Mesenchymal stem cell (in vitro differentiated cells and primary cell): ENCODE measurements at regions not wholly inside any gene's neighbourhood (a gene's known extent, or its start where the extent isn't known, plus 50 kb on each side); places are given as distances from the start of the nearest gene placed in this dataset.

ENCODE experiments used
- DNase-seq: peaks from one replicate; pipeline ENCODE4 v3.0.0-alpha.2; 2013
- H2AFZ ChIP-seq: one replicate; pipeline ENCODE4 v1.6.1; 2013; ENCODE audit warnings: low read depth, mild to moderate bottlenecking, control low read depth, inconsistent platforms, low read length, moderate library complexity
- H2AK5ac ChIP-seq: 2 replicates; pipeline ENCODE4 v1.6.1; 2013; ENCODE audit warnings: low read length, moderate library complexity, mild to moderate bottlenecking, inconsistent platforms; ENCODE audit not compliant: severe bottlenecking
- H2BK120ac ChIP-seq: one replicate; pipeline ENCODE4 v1.6.1; 2013; ENCODE audit warnings: low read depth, mild to moderate bottlenecking, inconsistent platforms, low read length, moderate library complexity
- H2BK12ac ChIP-seq, 2 experiments: one replicate each; pipeline ENCODE4 v1.6.1; 2013; ENCODE audit warnings: inconsistent platforms in 2 of 2, low read length in 2 of 2, mild to moderate bottlenecking in 2 of 2, moderate library complexity in 2 of 2, control low read depth in 1 of 2
- H2BK15ac ChIP-seq: one replicate; pipeline ENCODE4 v1.6.1; 2013; ENCODE audit warnings: mild to moderate bottlenecking, low read depth, inconsistent platforms; ENCODE audit not compliant: poor library complexity, severe bottlenecking
- H2BK5ac ChIP-seq: 2 replicates; pipeline ENCODE4 v1.6.1; 2013; ENCODE audit warnings: low read depth, mild to moderate bottlenecking, low read length, control low read depth, inconsistent platforms; ENCODE audit not compliant: poor library complexity, severe bottlenecking
- H3K14ac ChIP-seq, 2 experiments: one replicate each; pipeline ENCODE4 v1.6.1; 2013; ENCODE audit warnings: inconsistent platforms in 2 of 2, low read length in 2 of 2, control low read depth in 1 of 2, mild to moderate bottlenecking in 1 of 2, moderate library complexity in 1 of 2
- H3K18ac ChIP-seq, 2 experiments: one replicate each; pipeline ENCODE4 v1.6.1; 2013; ENCODE audit warnings: inconsistent platforms in 2 of 2, low read length in 2 of 2, control low read depth in 1 of 2, low read depth in 1 of 2, mild to moderate bottlenecking in 1 of 2
- H3K23ac ChIP-seq, 2 experiments: one replicate each; pipeline ENCODE4 v1.6.1; 2013; ENCODE audit warnings: inconsistent platforms in 2 of 2, low read length in 2 of 2, mild to moderate bottlenecking in 2 of 2, moderate library complexity in 2 of 2, control low read depth in 1 of 2
- H3K27ac ChIP-seq: 2 replicates; pipeline ENCODE4 v1.5.1; 2013; ENCODE audit warnings: mild to moderate bottlenecking, moderate library complexity, low read length, control low read depth, inconsistent platforms; ENCODE audit not compliant: poor library complexity, severe bottlenecking
- H3K27me3 ChIP-seq, 2 experiments: 2 replicates each; pipeline versions ENCODE4 v1.6.1 to v1.7.0; 2013; ENCODE audit warnings: low read length in 2 of 2, mild to moderate bottlenecking in 2 of 2, moderate library complexity in 2 of 2, control low read depth in 1 of 2, inconsistent platforms in 1 of 2; ENCODE audit not compliant: control insufficient read depth in 1 of 2, insufficient read depth in 1 of 2
- H3K36me3 ChIP-seq, 2 experiments: 2 replicates each; pipeline versions ENCODE4 v1.6.1 to v1.7.0; 2013; ENCODE audit warnings: low read length in 2 of 2, control low read depth in 1 of 2, inconsistent platforms in 1 of 2, low read depth in 1 of 2, mild to moderate bottlenecking in 1 of 2; ENCODE audit not compliant: insufficient read depth in 2 of 2, control insufficient read depth in 1 of 2
- H3K4ac ChIP-seq, 2 experiments: one replicate each; pipeline ENCODE4 v1.6.1; 2013; ENCODE audit warnings: inconsistent platforms in 2 of 2, low read length in 2 of 2, mild to moderate bottlenecking in 2 of 2, moderate library complexity in 2 of 2, control low read depth in 1 of 2, low read depth in 1 of 2
- H3K4me1 ChIP-seq: 2 replicates; pipeline ENCODE4 v1.6.1; 2013; ENCODE audit warnings: low read depth, low read length, control low read depth; ENCODE audit not compliant: control insufficient read depth, insufficient read depth
- H3K4me2 ChIP-seq: 2 replicates; pipeline ENCODE4 v1.6.1; 2013; ENCODE audit warnings: low read length, mild to moderate bottlenecking, inconsistent platforms; ENCODE audit not compliant: poor library complexity, severe bottlenecking
- H3K4me3 ChIP-seq, 2 experiments: 2 replicates each; pipeline versions ENCODE4 v1.5.1 to v1.7.0; 2013; ENCODE audit warnings: low read length in 2 of 2, mild to moderate bottlenecking in 2 of 2, control low read depth in 1 of 2, low read depth in 1 of 2; ENCODE audit not compliant: insufficient read depth in 1 of 2
- H3K79me1 ChIP-seq: replicated peaks from 2 replicates; pipeline ENCODE4 v1.6.1; 2013; ENCODE audit warnings: mild to moderate bottlenecking, control low read depth, low read length, inconsistent platforms; ENCODE audit not compliant: poor library complexity, severe bottlenecking
- H3K9ac ChIP-seq: 2 replicates; pipeline ENCODE4 v1.7.0; 2013; ENCODE audit warnings: mild to moderate bottlenecking, low read length, moderate library complexity
- H3K9me3 ChIP-seq: 2 replicates; pipeline ENCODE4 v1.7.0; 2013; ENCODE audit warnings: mild to moderate bottlenecking, low read length; ENCODE audit not compliant: control insufficient read depth
- H4K8ac ChIP-seq: one replicate; pipeline ENCODE4 v1.6.1; 2013; ENCODE audit warnings: inconsistent platforms, mild to moderate bottlenecking, low read length, moderate library complexity
- H4K91ac ChIP-seq: one replicate; pipeline ENCODE4 v1.6.1; 2013; ENCODE audit warnings: mild to moderate bottlenecking, low read length, inconsistent platforms
- WGBS: methylation state at CpG from one replicate; pipeline ENCODE4 v1.1.7; 2013; ENCODE audit warnings: mixed read lengths; 5-methylcytosine and 5-hydroxymethylcytosine counted together

DNA sequence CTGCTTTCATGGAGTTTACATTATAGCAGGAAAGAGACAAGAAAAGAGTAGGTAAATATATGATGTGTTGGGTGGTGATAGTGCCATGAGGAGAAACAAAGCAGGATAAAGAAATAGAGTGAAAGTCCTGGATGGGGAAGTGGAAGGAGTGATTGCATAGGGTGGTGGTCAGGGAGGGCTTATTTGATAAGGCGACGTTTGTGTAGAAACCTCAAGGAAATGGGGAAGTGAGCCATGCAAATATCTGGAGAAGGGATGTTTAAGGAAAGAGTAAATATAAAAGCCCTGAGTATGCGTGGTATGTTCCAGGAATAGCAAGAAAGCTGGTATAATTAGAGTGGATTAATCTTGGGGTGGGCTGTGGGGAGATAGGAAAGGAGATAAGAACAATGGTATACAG lies 134.7 kb upstream of the SV2C start:
- H3K4me2 ChIP-seq = no peak overlapping the region
- WGBS = 63% methylated on average over 3 of the region's 3 CpGs
- no peaks in the 10 kb centered on the region for H3K36me3 ChIP-seq
- DNase-seq = no peak
- no peaks in the 10 kb centered on the region for H3K9me3 ChIP-seq
- no peak overlapping the region for H4K8ac ChIP-seq
- H4K91ac ChIP-seq = no peak overlapping the region
- no peak overlapping the region for H2AK5ac ChIP-seq
- no peak overlapping the region for H3K4ac ChIP-seq
- no peaks in the 10 kb centered on the region for H3K4me1 ChIP-seq
- no peak overlapping the region for H2BK15ac ChIP-seq
- no peak overlapping the region for H3K4me3 ChIP-seq
- no peak overlapping the region for H2BK5ac ChIP-seq
- H3K23ac ChIP-seq = no peak overlapping the region
- no peaks in the 10 kb centered on the region for H3K79me1 ChIP-seq
- no peak overlapping the region for H3K18ac ChIP-seq
- H3K9ac ChIP-seq = no peak overlapping the region
- H3K27ac ChIP-seq = no peak overlapping the region
- H3K27me3 ChIP-seq = peaks cover 0 to 10% of the 10 kb centered on the region in 2 experiments
- H2BK120ac ChIP-seq = peak overlapping the region; percentile 19
- no peak overlapping the region for H2AFZ ChIP-seq
- H2BK12ac ChIP-seq = no peak overlapping the region
- no peak overlapping the region for H3K14ac ChIP-seq

DNA sequence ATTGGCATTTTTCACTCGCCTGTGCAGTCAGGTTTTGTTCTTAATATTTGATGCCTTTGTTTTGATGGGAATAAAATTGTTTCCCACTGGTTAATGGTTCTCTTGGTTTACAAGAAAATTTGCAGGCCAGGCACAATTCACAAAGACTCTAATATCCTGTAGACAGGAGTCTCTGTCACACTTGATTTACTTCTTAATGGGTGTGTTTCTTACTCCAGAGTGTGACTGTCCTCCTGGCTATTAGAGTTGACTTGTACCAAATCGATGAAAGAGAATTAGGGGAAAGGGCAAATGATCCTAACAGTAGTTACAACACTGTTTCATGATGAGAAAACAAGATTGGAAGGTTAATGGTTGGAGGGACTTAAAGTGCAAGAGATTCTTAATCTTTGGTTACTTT lies 142.8 kb upstream of the SV2C start:
- no peak overlapping the region for H2BK5ac ChIP-seq
- no peak overlapping the region for H3K4ac ChIP-seq
- H3K23ac ChIP-seq = no peak overlapping the region
- no peak overlapping the region for H2AK5ac ChIP-seq
- H3K18ac ChIP-seq = no peak overlapping the region
- H3K4me2 ChIP-seq = no peak overlapping the region
- H4K91ac ChIP-seq = no peak overlapping the region
- H3K9me3 ChIP-seq = no peaks in the 10 kb centered on the region
- no peak overlapping the region for H2BK15ac ChIP-seq
- peaks cover 0 to 10% of the 10 kb centered on the region in 2 experiments for H3K27me3 ChIP-seq
- no peaks in the 10 kb centered on the region for H3K4me1 ChIP-seq
- H3K9ac ChIP-seq = no peak overlapping the region
- no peak overlapping the region for H4K8ac ChIP-seq
- no peak overlapping the region for H3K14ac ChIP-seq
- no peaks in the 10 kb centered on the region for H3K79me1 ChIP-seq
- no peak overlapping the region for H3K27ac ChIP-seq
- no peak overlapping the region for H2BK12ac ChIP-seq
- H2AFZ ChIP-seq = no peak overlapping the region
- H3K4me3 ChIP-seq = no peak overlapping the region
- WGBS = 42% methylated on average over 2 of the region's 2 CpGs
- no peak overlapping the region for H2BK120ac ChIP-seq
- no peak for DNase-seq
- no peaks in the 10 kb centered on the region for H3K36me3 ChIP-seq

DNA sequence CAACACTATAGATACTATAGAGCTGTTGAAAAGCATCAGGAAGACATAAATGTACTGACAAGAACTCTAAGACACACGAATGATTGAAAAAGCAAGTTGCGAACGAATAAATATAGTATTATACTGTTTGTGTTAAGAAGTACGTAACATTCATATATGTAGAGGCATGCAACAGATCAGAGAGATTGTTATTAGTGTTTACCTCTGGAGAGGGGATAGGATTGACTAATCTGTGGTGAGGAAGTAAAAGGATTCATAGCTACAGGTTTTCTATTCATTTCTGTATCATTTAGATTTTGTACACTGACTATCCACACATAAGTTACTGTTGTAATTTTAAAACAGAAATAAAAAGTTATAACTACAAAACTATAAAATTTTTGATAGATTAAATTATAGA lies 147.6 kb upstream of the SV2C start:
- Histone ChIP-seq H3K4ac (no peak overlapping the region), H3K4me2 (no peak overlapping the region), H2AFZ (no peak overlapping the region), H3K79me1 (no peaks in the 10 kb centered on the region), H4K8ac (no peak overlapping the region), H3K23ac (no peak overlapping the region), H3K18ac (no peak overlapping the region), H3K27me3 (peaks cover 0 to 20% of the 10 kb centered on the region in 2 experiments), H2BK12ac (no peak overlapping the region), H3K9me3 (no peaks in the 10 kb centered on the region), H3K27ac (no peak overlapping the region), H2BK15ac (no peak overlapping the region), H3K4me3 (no peak overlapping the region), H3K36me3 (no peaks in the 10 kb centered on the region), H2AK5ac (no peak overlapping the region), H2BK5ac (no peak overlapping the region), H4K91ac (no peak overlapping the region), H3K14ac (no peak overlapping the region), H3K4me1 (no peaks in the 10 kb centered on the region), H2BK120ac (no peak overlapping the region), H3K9ac (no peak overlapping the region)
- no peak for DNase-seq
- 67% methylated on average over 1 of the region's 4 CpGs for WGBS

DNA sequence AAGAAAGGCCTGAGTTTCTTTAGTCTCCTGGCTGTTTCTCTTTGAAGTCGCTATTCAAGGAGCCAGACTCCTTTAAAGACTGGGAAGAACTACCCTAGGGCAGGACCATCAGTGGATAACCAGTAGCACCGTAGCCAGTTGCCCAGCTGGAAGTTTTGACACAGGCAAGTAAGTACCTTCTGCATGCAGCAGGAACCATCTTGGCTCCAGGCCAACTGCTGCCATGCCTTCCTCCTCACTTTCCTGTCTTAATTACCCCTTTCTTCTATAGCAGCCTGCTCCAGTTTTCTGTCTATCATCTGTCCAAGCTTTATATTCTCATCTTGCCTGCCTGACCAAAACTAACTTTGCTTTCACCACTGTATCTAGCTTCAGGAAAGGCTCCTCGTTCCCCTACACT lies 149.7 kb upstream of the SV2C start:
- Histone ChIP-seq H4K8ac (no peak overlapping the region), H3K4me3 (no peak overlapping the region), H2BK5ac (no peak overlapping the region), H2BK12ac (no peak overlapping the region), H3K23ac (no peak overlapping the region), H3K27me3 (peaks cover 0 to 21% of the 10 kb centered on the region in 2 experiments), H3K36me3 (no peaks in the 10 kb centered on the region), H3K4ac (no peak overlapping the region), H3K9me3 (no peaks in the 10 kb centered on the region), H2BK120ac (no peak overlapping the region), H3K9ac (no peak overlapping the region), H3K14ac (no peak overlapping the region), H3K18ac (no peak overlapping the region), H2AFZ (no peak overlapping the region), H3K4me2 (no peak overlapping the region), H3K79me1 (no peaks in the 10 kb centered on the region), H2AK5ac (no peak overlapping the region), H2BK15ac (no peak overlapping the region), H4K91ac (no peak overlapping the region), H3K4me1 (no peaks in the 10 kb centered on the region), H3K27ac (no peak overlapping the region)
- DNase-seq = no peak
- 32% methylated on average over 3 of the region's 3 CpGs for WGBS
